ENCODE measurements at regions not wholly inside any gene's neighbourhood (a gene's known extent, or its start where the extent isn't known, plus 50 kb on each side); places are given as distances from the start of the nearest gene placed in this dataset.

DNA sequence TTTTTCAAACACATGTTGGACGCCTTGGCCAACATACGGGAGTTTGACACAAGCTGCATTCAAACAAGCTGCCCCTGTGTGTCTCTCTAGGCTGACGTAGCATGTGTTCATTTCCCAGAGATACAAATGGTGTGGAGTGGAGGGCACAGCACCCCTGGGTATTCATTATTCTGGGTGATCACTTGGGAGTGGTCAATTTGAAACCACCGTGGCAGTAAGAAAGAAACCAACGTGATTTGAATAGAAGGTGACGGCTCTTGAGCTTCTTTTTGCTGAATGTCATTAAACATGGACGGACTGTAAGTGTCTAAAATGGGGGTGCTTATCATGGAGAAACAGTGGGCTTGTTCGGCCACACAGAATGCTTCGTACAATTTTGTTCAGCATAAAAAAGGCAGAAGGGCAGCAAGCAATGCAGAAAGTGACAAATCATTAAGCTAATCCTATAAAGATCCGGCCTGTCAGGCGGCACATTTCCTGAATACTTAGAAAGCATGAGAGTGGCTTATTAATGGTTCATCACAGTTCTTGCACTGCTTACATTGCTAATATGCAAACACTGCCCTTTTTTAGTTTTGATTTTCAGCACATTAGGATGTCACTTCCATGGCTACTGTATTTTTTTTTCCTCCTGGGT is 1261.9 kb upstream of the CITED2 start:
- Mint-ChIP-seq H3K27ac (no peak overlapping the region), H3K36me3 (ENCODE audit: low read depth) (no peaks in the 10 kb centered on the region), H3K9me3 (no peaks in the 10 kb centered on the region), H3K27me3 (ENCODE audit: insufficient read depth) (no peaks in the 10 kb centered on the region), H3K4me3 (no peak overlapping the region), H3K4me1 (no peaks in the 10 kb centered on the region)
- DNase-seq = no peak
- Histone ChIP-seq H3K9ac (ENCODE audit: extremely low read depth, low read length, poor library complexity, severe bottlenecking) (no peak overlapping the region), H3K27ac (ENCODE audit: low read depth, low read length) (peak overlapping the region; percentile 84), H3K27me3 (ENCODE audit: control insufficient read depth, insufficient read depth, low read length, poor library complexity, severe bottlenecking) (no peaks in the 10 kb centered on the region), H3K36me3 (ENCODE audit: control insufficient read depth, insufficient read depth, low read length) (no peaks in the 10 kb centered on the region), H3K4me3 (ENCODE audit: low read length) (no peak overlapping the region), H3K4me1 (ENCODE audit: control insufficient read depth, insufficient read depth, low read length) (no peaks in the 10 kb centered on the region), H3K9me3 (ENCODE audit: control insufficient read depth, low read length) (no peaks in the 10 kb centered on the region)
- 87 to 88% methylated on average over 9 to 11 of the region's 11 CpGs for WGBS, 2 experiments (ENCODE audit: insufficient coverage in 1 of 2, insufficient read length in 1 of 2)
- TF ChIP-seq, protein P1, sequence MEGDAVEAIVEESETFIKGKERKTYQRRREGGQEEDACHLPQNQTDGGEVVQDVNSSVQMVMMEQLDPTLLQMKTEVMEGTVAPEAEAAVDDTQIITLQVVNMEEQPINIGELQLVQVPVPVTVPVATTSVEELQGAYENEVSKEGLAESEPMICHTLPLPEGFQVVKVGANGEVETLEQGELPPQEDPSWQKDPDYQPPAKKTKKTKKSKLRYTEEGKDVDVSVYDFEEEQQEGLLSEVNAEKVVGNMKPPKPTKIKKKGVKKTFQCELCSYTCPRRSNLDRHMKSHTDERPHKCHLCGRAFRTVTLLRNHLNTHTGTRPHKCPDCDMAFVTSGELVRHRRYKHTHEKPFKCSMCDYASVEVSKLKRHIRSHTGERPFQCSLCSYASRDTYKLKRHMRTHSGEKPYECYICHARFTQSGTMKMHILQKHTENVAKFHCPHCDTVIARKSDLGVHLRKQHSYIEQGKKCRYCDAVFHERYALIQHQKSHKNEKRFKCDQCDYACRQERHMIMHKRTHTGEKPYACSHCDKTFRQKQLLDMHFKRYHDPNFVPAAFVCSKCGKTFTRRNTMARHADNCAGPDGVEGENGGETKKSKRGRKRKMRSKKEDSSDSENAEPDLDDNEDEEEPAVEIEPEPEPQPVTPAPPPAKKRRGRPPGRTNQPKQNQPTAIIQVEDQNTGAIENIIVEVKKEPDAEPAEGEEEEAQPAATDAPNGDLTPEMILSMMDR (conservative IDR thresholded peaks at IDR 0.05) = no peak

GRCh38 chr6:140627002-140627401 is 1252.6 kb upstream of the CITED2 start:
- Mint-ChIP-seq H3K9me3 (peaks cover 51% of the 10 kb centered on the region), H3K36me3 (ENCODE audit: low read depth) (no peaks in the 10 kb centered on the region), H3K4me1 (no peaks in the 10 kb centered on the region), H3K4me3 (no peak overlapping the region), H3K27me3 (ENCODE audit: insufficient read depth) (no peaks in the 10 kb centered on the region), H3K27ac (no peak overlapping the region)
- DNase-seq = no peak
- Histone ChIP-seq H3K4me1 (ENCODE audit: control insufficient read depth, insufficient read depth, low read length) (no peaks in the 10 kb centered on the region), H3K9ac (ENCODE audit: extremely low read depth, low read length, poor library complexity, severe bottlenecking) (no peak overlapping the region), H3K27ac (ENCODE audit: low read depth, low read length) (no peak overlapping the region), H3K9me3 (ENCODE audit: control insufficient read depth, low read length) (peaks cover 28% of the 10 kb centered on the region), H3K36me3 (ENCODE audit: control insufficient read depth, insufficient read depth, low read length) (no peaks in the 10 kb centered on the region), H3K27me3 (ENCODE audit: control insufficient read depth, insufficient read depth, low read length, poor library complexity, severe bottlenecking) (no peaks in the 10 kb centered on the region), H3K4me3 (ENCODE audit: low read length) (no peak overlapping the region)
- TF ChIP-seq, protein P1 (conservative IDR thresholded peaks at IDR 0.05) = no peak
- 91 to 100% methylated on average over 1 of the region's 1 CpG for WGBS, 2 experiments (ENCODE audit: insufficient coverage in 1 of 2, insufficient read length in 1 of 2)

- WGBS, 2 experiments (ENCODE audit: insufficient coverage in 1 of 2, insufficient read length in 1 of 2) = 84 to 95% methylated on average over 2 to 3 of the region's 3 CpGs
- Mint-ChIP-seq H3K4me1 (no peaks in the 10 kb centered on the region), H3K27me3 (ENCODE audit: insufficient read depth) (no peaks in the 10 kb centered on the region), H3K9me3 (peaks cover 35% of the 10 kb centered on the region), H3K27ac (no peak overlapping the region), H3K4me3 (no peak overlapping the region), H3K36me3 (ENCODE audit: low read depth) (no peaks in the 10 kb centered on the region)
- no peak overlapping the region for H3K4me3 ChIP-seq (ENCODE audit: low read length)
- H3K27ac ChIP-seq (ENCODE audit: low read depth, low read length) = no peak overlapping the region
- DNase-seq = no peak
- TF ChIP-seq, protein P1 (conservative IDR thresholded peaks at IDR 0.05) = no peak
- H3K4me1 ChIP-seq (ENCODE audit: control insufficient read depth, insufficient read depth, low read length) = no peaks in the 10 kb centered on the region
- no peaks in the 10 kb centered on the region for H3K27me3 ChIP-seq (ENCODE audit: control insufficient read depth, insufficient read depth, low read length, poor library complexity, severe bottlenecking)
- H3K9ac ChIP-seq (ENCODE audit: extremely low read depth, low read length, poor library complexity, severe bottlenecking) = no peak overlapping the region
- peaks cover 28% of the 10 kb centered on the region for H3K9me3 ChIP-seq (ENCODE audit: control insufficient read depth, low read length)
- H3K36me3 ChIP-seq (ENCODE audit: control insufficient read depth, insufficient read depth, low read length) = no peaks in the 10 kb centered on the region
These were observed 1249.0 kb upstream of the CITED2 start for GRCh38 chr6:140623498-140623897.

Data from endodermal cell (in vitro differentiated cells).